HTR-8/SVneo (cell line): ENCODE measurements at regions not wholly inside any gene's neighbourhood (a gene's known extent, or its start where the extent isn't known, plus 50 kb on each side); places are given as distances from the start of the nearest gene placed in this dataset.

Source experiments
- DNase-seq: peaks from one replicate; pipeline ENCODE4 v3.0.0; 2011; ENCODE audit warnings: low spot score, mixed read lengths; ENCODE audit not compliant: insufficient read length
- FAIRE-seq: peaks from 2 replicates; lab custom pipeline; 2011; peaks lifted over from hg19 to GRCh38; lab: Jason Lieb, UNC

GRCh38 chr18:79579807-79580497 is 99.7 kb upstream of the CTDP1 start:
- FAIRE-seq (no peak), DNase-seq (no peak)

GRCh38 chr18:79580498-79581171 is 99.0 kb upstream of the CTDP1 start:
- no peak for DNase-seq
- FAIRE-seq = no peak

GRCh38 chr18:79581406-79581805 is 98.2 kb upstream of the CTDP1 start:
- DNase-seq = no peak
- no peak for FAIRE-seq

GRCh38 chr18:79581911-79582310 is 97.7 kb upstream of the CTDP1 start:
- no peak for DNase-seq
- FAIRE-seq = peak; percentile 60

GRCh38 chr18:79582978-79583377 is 96.6 kb upstream of the CTDP1 start:
- FAIRE-seq (no peak), DNase-seq (no peak)

GRCh38 chr18:79583426-79583825 is 96.2 kb upstream of the CTDP1 start:
- DNase-seq = no peak
- no peak for FAIRE-seq

GRCh38 chr18:79583984-79584401 is 95.6 kb upstream of the CTDP1 start:
- no peak for FAIRE-seq
- DNase-seq = no peak

- DNase-seq = no peak
- FAIRE-seq = no peak
Measured at GRCh38 chr18:79584491-79585394, 94.9 kb upstream of the CTDP1 start.

GRCh38 chr18:79585395-79586370 is 93.9 kb upstream of the CTDP1 start:
- no peak for DNase-seq
- no peak for FAIRE-seq

GRCh38 chr18:79586436-79587225 is 93.0 kb upstream of the CTDP1 start:
- DNase-seq = no peak
- no peak for FAIRE-seq

- DNase-seq (no peak), FAIRE-seq (no peak)
Measured at GRCh38 chr18:79587226-79587741, 92.3 kb upstream of the CTDP1 start.

GRCh38 chr18:79587779-79588635 is 91.6 kb upstream of the CTDP1 start:
- FAIRE-seq (no peak), DNase-seq (no peak)

- DNase-seq = no peak
- no peak for FAIRE-seq
Measured at GRCh38 chr18:79588636-79589481, 90.7 kb upstream of the CTDP1 start.

GRCh38 chr18:79589601-79590091 is 90.0 kb upstream of the CTDP1 start:
- FAIRE-seq (no peak), DNase-seq (no peak)

GRCh38 chr18:79590191-79591031 is 89.2 kb upstream of the CTDP1 start:
- no peak for FAIRE-seq
- no peak for DNase-seq

- no peak for FAIRE-seq
- no peak for DNase-seq
Measured at GRCh38 chr18:79591032-79591308, 88.6 kb upstream of the CTDP1 start.
